HG03066 (cell line): ENCODE measurements at regions not wholly inside any gene's neighbourhood (a gene's known extent, or its start where the extent isn't known, plus 50 kb on each side); places are given as distances from the start of the nearest gene placed in this dataset.

Experiments used
- ATAC-seq: cut with Tn5 transposase; IDR thresholded peaks from one replicate; pipeline ENCODE4 v1.9.1; 2021; ENCODE audit warnings: low read depth; ENCODE audit not compliant: unreplicated experiment

DNA sequence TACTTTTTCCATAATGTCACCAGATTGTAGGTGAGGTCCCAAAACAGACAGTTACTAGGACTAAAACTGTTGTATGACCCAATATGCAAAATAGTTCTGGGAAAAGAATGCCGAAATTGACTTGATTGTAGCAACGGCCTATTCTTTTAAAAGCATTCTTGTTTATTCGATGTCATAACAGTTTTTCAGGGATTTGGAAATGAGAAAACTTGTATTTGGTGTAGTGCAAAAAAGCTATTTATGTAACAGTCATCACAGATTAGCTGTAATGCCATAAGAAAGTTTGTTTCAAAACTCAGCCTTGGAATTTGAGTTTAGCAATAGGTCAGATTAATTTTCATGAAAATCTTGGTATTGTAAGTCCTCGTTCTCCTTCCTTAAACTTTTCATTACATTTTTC lies 69.2 kb upstream of the DIAPH2 start:
- no peak for ATAC-seq

- no peak for ATAC-seq
These were observed 65.1 kb upstream of the DIAPH2 start for GRCh38 chrX:96619588-96619987.

DNA sequence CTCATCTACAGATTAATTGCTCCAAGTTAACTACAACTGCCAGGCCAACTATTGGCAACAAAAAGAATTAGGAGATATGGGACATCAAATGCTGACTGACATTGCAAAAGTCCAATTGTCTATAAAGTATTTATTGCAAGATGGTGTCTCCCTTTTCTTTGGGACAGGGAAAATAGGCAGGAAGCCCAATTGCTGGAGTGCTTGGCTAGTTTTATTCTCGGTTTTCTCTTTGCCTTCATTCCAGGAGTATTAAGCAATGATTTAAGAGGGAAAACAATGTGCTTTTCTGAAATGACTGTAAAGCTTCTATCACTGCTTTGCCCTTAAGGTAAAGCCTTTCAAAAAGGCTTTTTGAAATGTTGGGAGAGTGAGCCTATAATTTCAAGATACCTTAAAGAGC lies 62.8 kb upstream of the DIAPH2 start:
- no peak for ATAC-seq
